ENCODE measurements at regions not wholly inside any gene's neighbourhood (a gene's known extent, or its start where the extent isn't known, plus 50 kb on each side); places are given as distances from the start of the nearest gene placed in this dataset.
"Not testable (repeated sequence)": the region's sequence is repeated elsewhere in the genome, so short reads cannot be mapped to it uniquely, and the experiment has no call there.

DNA sequence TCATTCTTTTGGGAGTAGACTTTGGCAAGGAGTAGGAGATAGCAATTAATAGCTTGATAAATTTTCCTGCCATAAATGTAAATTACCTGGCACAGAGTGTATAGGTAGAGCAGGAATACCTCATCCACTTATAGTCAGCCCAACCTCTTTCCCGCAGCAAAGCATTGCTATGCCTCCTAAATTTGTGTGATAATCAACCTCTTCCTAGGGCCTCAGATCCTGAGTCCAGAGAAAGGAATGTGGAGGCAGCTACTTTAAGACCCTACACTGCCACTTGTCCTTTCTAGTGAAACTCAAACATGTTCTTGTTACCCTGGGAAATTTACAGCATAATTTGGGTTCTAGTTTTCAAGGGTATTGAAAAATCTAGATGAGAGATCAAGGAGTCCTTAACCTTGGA lies 919.0 kb downstream of the RAPGEF2 start:
- Mint-ChIP-seq H3K4me1 (no peaks in the 10 kb centered on the region), H3K36me3 (no peaks in the 10 kb centered on the region), H3K4me3 (no peak overlapping the region), H3K9me3 (peaks cover 23% of the 10 kb centered on the region), H3K27ac (no peak overlapping the region)
- ATAC-seq (no peak), DNase-seq (ENCODE audit: low spot score in 2 of 2) (no peak)

- ATAC-seq: no peak
- peaks cover 9% of the 10 kb centered on the region for H3K9me3 Mint-ChIP-seq
- DNase-seq (ENCODE audit: low spot score in 2 of 2): no peak
- no peaks in the 10 kb centered on the region for H3K4me1 Mint-ChIP-seq
- H3K4me3 Mint-ChIP-seq: no peak overlapping the region
- no peaks in the 10 kb centered on the region for H3K36me3 Mint-ChIP-seq
- no peak overlapping the region for H3K27ac Mint-ChIP-seq
These were observed 923.8 kb downstream of the RAPGEF2 start for GRCh38 chr4:160026721-160027120.

- Mint-ChIP-seq H3K4me3 (no peak overlapping the region), H3K4me1 (no peaks in the 10 kb centered on the region), H3K27ac (no peak overlapping the region), H3K36me3 (no peaks in the 10 kb centered on the region), H3K9me3 (no peaks in the 10 kb centered on the region)
- ATAC-seq (no peak), DNase-seq (ENCODE audit: low spot score in 2 of 2) (no peak)
These were observed 931.6 kb downstream of the RAPGEF2 start for GRCh38 chr4:160034501-160034900.

- H3K9me3 Mint-ChIP-seq: peaks cover 3% of the 10 kb centered on the region
- no peaks in the 10 kb centered on the region for H3K4me1 Mint-ChIP-seq
- DNase-seq (ENCODE audit: low spot score in 2 of 2) (no peak), ATAC-seq (no peak)
- H3K4me3 Mint-ChIP-seq: no peak overlapping the region
- no peaks in the 10 kb centered on the region for H3K36me3 Mint-ChIP-seq
- H3K27ac Mint-ChIP-seq: no peak overlapping the region
These were observed 935.7 kb downstream of the RAPGEF2 start for GRCh38 chr4:160038615-160039014.

DNA sequence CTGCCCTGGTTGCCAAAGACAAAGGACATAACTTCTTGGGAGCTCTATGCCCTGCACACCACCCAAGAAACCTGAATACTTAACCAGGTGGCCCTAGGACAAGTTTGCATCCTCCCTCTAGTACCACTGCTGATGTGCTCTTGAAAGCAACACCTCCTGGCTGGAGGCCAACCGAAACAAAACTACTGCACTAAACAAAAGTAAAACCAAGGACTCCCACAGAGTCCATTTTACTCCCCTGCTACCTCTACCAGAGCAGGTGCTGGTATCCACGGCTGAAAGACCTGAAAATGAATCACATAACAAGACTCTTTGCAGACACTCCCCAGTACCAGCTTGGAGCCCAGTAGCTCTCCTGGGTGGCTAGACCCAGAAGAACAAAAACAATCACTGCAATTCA lies 941.8 kb downstream of the RAPGEF2 start:
- Mint-ChIP-seq H3K36me3 (no peaks in the 10 kb centered on the region), H3K4me3 (no peak overlapping the region), H3K27ac (no peak overlapping the region), H3K9me3 (peaks cover 9% of the 10 kb centered on the region), H3K4me1 (no peaks in the 10 kb centered on the region)
- ATAC-seq: no peak
- DNase-seq (ENCODE audit: low spot score in 2 of 2): no peak

DNA sequence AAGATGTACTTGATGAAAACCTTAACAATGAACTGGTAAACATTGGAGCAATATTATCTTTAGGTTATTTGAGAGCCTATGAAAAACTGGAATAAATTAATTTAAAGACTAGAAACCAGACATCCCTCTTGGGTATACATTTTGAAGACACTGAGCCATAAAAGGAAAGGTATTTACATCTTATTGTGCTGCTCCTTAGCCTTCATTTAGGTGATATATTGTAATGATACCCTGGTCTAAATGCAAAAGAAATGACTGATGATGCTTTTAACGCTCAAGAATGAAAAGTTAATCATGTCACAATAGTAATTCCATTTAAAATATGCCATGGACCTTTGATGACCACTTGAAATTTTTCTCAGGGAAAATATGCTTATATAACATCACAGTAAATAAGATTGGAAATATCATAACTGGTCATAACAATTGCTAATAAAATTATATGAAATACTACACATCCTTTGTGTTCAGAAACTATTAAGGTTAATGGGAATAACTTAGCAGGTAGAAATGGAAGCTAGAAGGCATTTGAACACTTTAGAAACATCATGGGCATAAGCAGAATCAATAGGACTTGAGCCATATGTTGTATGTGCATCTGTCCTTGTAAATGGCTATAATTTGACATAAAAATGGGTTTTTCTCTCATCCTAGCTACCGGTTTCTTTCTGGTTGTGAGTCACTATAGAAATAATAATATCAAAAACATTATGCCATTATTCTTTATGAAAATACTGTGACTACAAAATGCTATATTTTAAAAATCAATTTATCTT lies 979.7 kb downstream of the RAPGEF2 start:
- no peak for DNase-seq (ENCODE audit: low spot score in 2 of 2)
- Mint-ChIP-seq H3K4me3 (no peak overlapping the region), H3K9me3 (peaks cover 7% of the 10 kb centered on the region), H3K36me3 (no peaks in the 10 kb centered on the region), H3K4me1 (no peaks in the 10 kb centered on the region), H3K27ac (no peak overlapping the region)
- ATAC-seq: no peak

GRCh38 chr4:160091631-160092030 lies 988.8 kb downstream of the RAPGEF2 start:
- H3K27ac Mint-ChIP-seq: no peak overlapping the region
- no peak overlapping the region for H3K4me3 Mint-ChIP-seq
- no peaks in the 10 kb centered on the region for H3K4me1 Mint-ChIP-seq
- DNase-seq (ENCODE audit: low spot score in 2 of 2): no peak
- peaks cover 27% of the 10 kb centered on the region for H3K9me3 Mint-ChIP-seq
- ATAC-seq: no peak
- H3K36me3 Mint-ChIP-seq: no peaks in the 10 kb centered on the region

GRCh38 chr4:160100316-160100715 lies 997.4 kb downstream of the RAPGEF2 start:
- Mint-ChIP-seq H3K36me3 (no peaks in the 10 kb centered on the region), H3K9me3 (peaks cover 18% of the 10 kb centered on the region), H3K4me3 (no peak overlapping the region), H3K4me1 (no peaks in the 10 kb centered on the region), H3K27ac (no peak overlapping the region)
- DNase-seq (ENCODE audit: low spot score in 2 of 2) (no peak), ATAC-seq (no peak)

DNA sequence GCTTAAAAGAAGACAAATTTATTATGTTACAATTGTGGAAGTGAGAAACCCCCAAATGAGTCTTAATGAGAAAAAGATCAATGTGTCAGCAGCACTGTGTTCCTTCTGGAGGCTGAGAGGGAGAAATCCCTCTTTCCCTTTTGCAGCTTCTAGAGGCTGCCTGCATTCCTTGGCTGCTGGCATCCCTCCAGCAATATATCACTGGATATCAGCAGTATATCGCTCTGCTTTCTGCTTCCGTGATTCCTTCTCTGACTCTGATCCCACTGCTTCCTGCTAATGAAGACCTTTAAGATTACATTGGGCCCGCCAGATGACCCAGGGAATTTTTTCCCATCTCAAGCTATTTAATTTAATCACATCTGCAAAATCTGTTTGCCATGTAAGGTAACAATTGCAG lies 1008.0 kb downstream of the RAPGEF2 start:
- Mint-ChIP-seq H3K4me1 (no peaks in the 10 kb centered on the region), H3K9me3 (peaks cover 15% of the 10 kb centered on the region), H3K36me3 (no peaks in the 10 kb centered on the region), H3K27ac (no peak overlapping the region), H3K4me3 (no peak overlapping the region)
- DNase-seq (ENCODE audit: low spot score in 2 of 2) (no peak), ATAC-seq (no peak)

DNA sequence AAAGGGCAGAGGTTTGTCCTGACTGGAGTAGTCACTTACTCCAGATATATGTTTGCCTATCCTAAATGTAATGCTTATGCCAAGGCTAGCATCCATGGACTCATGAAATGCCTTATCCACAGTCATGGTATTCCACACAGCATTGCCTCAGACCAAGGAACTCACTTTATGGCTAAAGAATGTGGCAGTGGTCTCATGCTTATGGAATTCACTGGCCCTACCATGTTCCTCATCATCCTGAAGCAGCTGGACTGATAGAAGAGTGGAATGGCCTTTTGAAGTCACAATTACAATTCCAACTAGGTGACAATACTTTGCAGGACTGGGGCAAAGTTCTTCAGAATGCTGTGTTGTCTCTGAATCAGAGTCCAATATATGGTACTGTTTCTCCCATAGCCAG lies 1014.8 kb downstream of the RAPGEF2 start:
- Mint-ChIP-seq H3K27ac (no peak overlapping the region), H3K36me3 (no peaks in the 10 kb centered on the region), H3K4me1 (no peaks in the 10 kb centered on the region), H3K9me3 (peaks cover 3% of the 10 kb centered on the region), H3K4me3 (no peak overlapping the region)
- ATAC-seq (no peak), DNase-seq (ENCODE audit: low spot score in 2 of 2) (no peak)

GRCh38 chr4:160125576-160126287 lies 1022.9 kb downstream of the RAPGEF2 start:
- not testable (repeated sequence) for H3K27ac Mint-ChIP-seq; H3K36me3 Mint-ChIP-seq; H3K4me3 Mint-ChIP-seq; DNase-seq (ENCODE audit: low spot score in 2 of 2); H3K9me3 Mint-ChIP-seq; ATAC-seq; H3K4me1 Mint-ChIP-seq

- ATAC-seq (no peak), DNase-seq (ENCODE audit: low spot score in 2 of 2) (no peak)
- no peaks in the 10 kb centered on the region for H3K4me1 Mint-ChIP-seq
- H3K27ac Mint-ChIP-seq: no peak overlapping the region
- H3K36me3 Mint-ChIP-seq: no peaks in the 10 kb centered on the region
- peaks cover 5% of the 10 kb centered on the region for H3K9me3 Mint-ChIP-seq
- H3K4me3 Mint-ChIP-seq: no peak overlapping the region
These were observed 1024.3 kb downstream of the RAPGEF2 start for GRCh38 chr4:160127211-160127610.

- H3K36me3 Mint-ChIP-seq: no peaks in the 10 kb centered on the region
- no peak overlapping the region for H3K27ac Mint-ChIP-seq
- DNase-seq (ENCODE audit: low spot score in 2 of 2) (no peak), ATAC-seq (no peak)
- H3K4me3 Mint-ChIP-seq: no peak overlapping the region
- H3K4me1 Mint-ChIP-seq: no peaks in the 10 kb centered on the region
- H3K9me3 Mint-ChIP-seq: peaks cover 14% of the 10 kb centered on the region
These were observed 1026.6 kb downstream of the RAPGEF2 start for GRCh38 chr4:160129439-160129838.

- H3K4me3 Mint-ChIP-seq: no peak overlapping the region
- no peak for ATAC-seq
- peaks cover 30% of the 10 kb centered on the region for H3K9me3 Mint-ChIP-seq
These were observed 1033.1 kb downstream of the RAPGEF2 start for GRCh38 chr4:160136021-160136420.

DNA sequence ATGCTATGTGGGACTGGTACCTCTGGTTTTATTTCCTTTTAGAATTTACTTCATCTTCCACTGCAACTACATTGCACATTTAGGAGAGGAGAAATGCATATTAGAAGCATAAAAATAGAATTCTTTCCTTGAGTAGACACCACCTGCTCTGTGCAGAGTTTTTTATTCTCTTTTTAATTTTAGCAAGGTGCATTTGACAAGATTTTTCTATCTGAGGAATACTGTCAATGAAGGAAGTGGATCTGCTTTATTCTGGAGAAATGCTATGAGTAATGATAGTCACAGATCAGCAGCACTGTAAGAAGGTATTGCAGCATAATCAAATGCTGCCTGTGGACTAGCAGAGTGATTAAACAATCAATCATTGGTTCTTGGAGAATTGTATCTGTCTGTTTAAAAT lies 1038.3 kb downstream of the RAPGEF2 start:
- Mint-ChIP-seq H3K4me3 (no peak overlapping the region), H3K9me3 (peaks cover 23% of the 10 kb centered on the region), H3K36me3 (no peaks in the 10 kb centered on the region), H3K4me1 (no peaks in the 10 kb centered on the region), H3K27ac (no peak overlapping the region)
- no peak for DNase-seq (ENCODE audit: low spot score in 2 of 2)
- ATAC-seq: no peak

More at GRCh38 chr4:160136021-160136420, 1033.1 kb downstream of the RAPGEF2 start:
- Mint-ChIP-seq H3K4me1 (no peaks in the 10 kb centered on the region), H3K36me3 (no peaks in the 10 kb centered on the region), H3K27ac (no peak overlapping the region)
- no peak for DNase-seq (ENCODE audit: low spot score in 2 of 2)

DNA sequence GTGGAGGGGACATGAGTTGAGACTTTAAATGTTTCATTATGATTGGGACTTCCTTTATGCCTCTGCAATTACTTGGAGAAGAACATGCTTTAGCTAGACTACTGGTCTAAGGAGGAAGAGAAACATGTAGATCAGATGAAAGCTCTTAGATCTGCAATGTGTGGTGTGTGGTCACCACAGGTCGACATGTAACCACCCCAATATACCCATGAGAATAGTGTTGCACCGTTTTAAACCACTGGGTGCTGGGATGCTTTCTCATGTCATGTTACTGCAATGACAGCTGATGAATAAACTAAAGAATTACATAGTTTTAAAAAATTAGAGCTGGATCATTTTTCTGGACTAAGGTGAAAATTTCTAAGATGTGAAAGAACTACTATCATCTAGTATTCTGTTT lies 1039.7 kb downstream of the RAPGEF2 start:
- Mint-ChIP-seq H3K27ac (no peak overlapping the region), H3K4me1 (no peaks in the 10 kb centered on the region), H3K36me3 (no peaks in the 10 kb centered on the region), H3K9me3 (peaks cover 17% of the 10 kb centered on the region), H3K4me3 (no peak overlapping the region)
- no peak for ATAC-seq
- DNase-seq (ENCODE audit: low spot score in 2 of 2): no peak
